T1000 (cell line): ENCODE measurements at regions not wholly inside any gene's neighbourhood (a gene's known extent, or its start where the extent isn't known, plus 50 kb on each side); places are given as distances from the start of the nearest gene placed in this dataset.
A peak's percentile ranks its signal among the peaks of the same experiment; 100 is the strongest.

ENCODE experiments used
- DNase-seq: peaks from one replicate; lab custom pipeline; 2025; ENCODE audit warnings: mixed read lengths; lab: John Stamatoyannopoulos, UW

GRCh38 chr4:107315584-107315983 lies 279.5 kb upstream of the DKK2 start:
- no peak for DNase-seq

- DNase-seq = no peak
Measured at GRCh38 chr4:107314156-107314555, 278.0 kb upstream of the DKK2 start.

GRCh38 chr4:107312366-107312765 lies 276.3 kb upstream of the DKK2 start:
- DNase-seq = no peak

- no peak for DNase-seq
Measured at GRCh38 chr4:107304699-107305286, 268.7 kb upstream of the DKK2 start.

GRCh38 chr4:107299646-107300045 lies 263.5 kb upstream of the DKK2 start:
- DNase-seq = no peak

- no peak for DNase-seq
Measured at GRCh38 chr4:107292979-107293378, 256.9 kb upstream of the DKK2 start.

- DNase-seq = peak; percentile 22
Measured at GRCh38 chr4:107283587-107284559, 247.8 kb upstream of the DKK2 start.

GRCh38 chr4:107279733-107280132 lies 243.6 kb upstream of the DKK2 start:
- DNase-seq = no peak

GRCh38 chr4:107278791-107279483 lies 242.8 kb upstream of the DKK2 start:
- DNase-seq = no peak

- DNase-seq = no peak
Measured at GRCh38 chr4:107276052-107276451, 239.9 kb upstream of the DKK2 start.

GRCh38 chr4:107275225-107275624 lies 239.1 kb upstream of the DKK2 start:
- no peak for DNase-seq

- no peak for DNase-seq
Measured at GRCh38 chr4:107270614-107271013, 234.5 kb upstream of the DKK2 start.

GRCh38 chr4:107269175-107269574 lies 233.1 kb upstream of the DKK2 start:
- DNase-seq = no peak

GRCh38 chr4:107265859-107266258 lies 229.7 kb upstream of the DKK2 start:
- DNase-seq = no peak

- no peak for DNase-seq
Measured at GRCh38 chr4:107261241-107261874, 225.2 kb upstream of the DKK2 start.

- DNase-seq = no peak
Measured at GRCh38 chr4:107258359-107258758, 222.2 kb upstream of the DKK2 start.

GRCh38 chr4:107255596-107255995 lies 219.5 kb upstream of the DKK2 start:
- DNase-seq = no peak

- no peak for DNase-seq
Measured at GRCh38 chr4:107255114-107255513, 219.0 kb upstream of the DKK2 start.

GRCh38 chr4:107253579-107254068 lies 217.5 kb upstream of the DKK2 start:
- no peak for DNase-seq

- no peak for DNase-seq
Measured at GRCh38 chr4:107253090-107253489, 217.0 kb upstream of the DKK2 start.

GRCh38 chr4:107252571-107252970 lies 216.5 kb upstream of the DKK2 start:
- DNase-seq = no peak

GRCh38 chr4:107248571-107248970 lies 212.5 kb upstream of the DKK2 start:
- DNase-seq = no peak
